Testis (tissue), 2 donors: ENCODE measurements at regions not wholly inside any gene's neighbourhood (a gene's known extent, or its start where the extent isn't known, plus 50 kb on each side); places are given as distances from the start of the nearest gene placed in this dataset.

Experiments used
- CTCF ChIP-seq, 3 experiments: fragments of 450-650 bp in 2 of 3; fragments of 200-600 bp in 1 of 3; sonication (generic) in 1 of 3; IDR thresholded peaks; one replicate each; pipeline ENCODE4 v1.5.1; 2016 to 2019; ENCODE audit warnings: antibody characterized with exemption in 3 of 3, mild to moderate bottlenecking in 2 of 3, moderate library complexity in 1 of 3
- POLR2A ChIP-seq: fragments of 450-650 bp; IDR thresholded peaks from one replicate; pipeline ENCODE4 v1.6.1; 2017; ENCODE audit warnings: antibody characterized with exemption, mild to moderate bottlenecking, moderate library complexity

GRCh38 chr10:56222237-56222636 is 138.8 kb downstream of the ZWINT start:
- TF ChIP-seq CTCF (IDR thresholded peaks at IDR 0.05) (no peak), POLR2A (no peak)
